A673 (cell line): ENCODE measurements at regions not wholly inside any gene's neighbourhood (a gene's known extent, or its start where the extent isn't known, plus 50 kb on each side); places are given as distances from the start of the nearest gene placed in this dataset.

Experiments used
- BruUV-seq: library from RNA; stranded (reverse); fragments of 400-500 nt; replicated peaks from 2 replicates; lab custom pipeline; 2021; lab: Mats Ljungman, UMichigan
- CTCF ChIA-PET: fragments of 300-600 bp; sonication (Branson Sonifier 250); formaldehyde crosslinking; loops from one replicate; lab custom pipeline; 2022; ENCODE audit warnings: antibody characterized with exemption; lab: Charles Lee
- POLR2A ChIA-PET: fragments of 300-600 bp; sonication (Branson Sonifier 250); formaldehyde crosslinking; loops from one replicate; lab custom pipeline; 2022; ENCODE audit warnings: antibody characterized with exemption; ENCODE audit not compliant: low non-redundant PET; lab: Charles Lee
- DNase-seq: peaks from one replicate; pipeline ENCODE4 v3.0.0-alpha.2; 2015; ENCODE audit warnings: low spot score
- H3K27ac ChIP-seq: fragments of 200-600 bp; sonication (generic); 2 replicates; pipeline ENCODE4 v1.5.1; 2016; ENCODE audit warnings: mixed run types, low read depth, mild to moderate bottlenecking, mixed read lengths, antibody characterized with exemption, low read length; ENCODE audit not compliant: poor library complexity, severe bottlenecking
- H3K27me3 ChIP-seq: fragments of 200-600 bp; sonication (generic); replicated peaks from 2 replicates; pipeline ENCODE4 v1.6.1; 2017; ENCODE audit warnings: mixed run types, low read depth, mild to moderate bottlenecking, mixed read lengths, antibody characterized with exemption, low read length; ENCODE audit not compliant: insufficient read depth, poor library complexity
- H3K36me3 ChIP-seq: fragments of 200-600 bp; sonication (generic); 2 replicates; pipeline ENCODE4 v1.6.1; 2016; ENCODE audit warnings: mixed run types, mild to moderate bottlenecking, mixed read lengths, antibody characterized with exemption, low read length; ENCODE audit not compliant: insufficient read depth, poor library complexity, severe bottlenecking
- H3K4me1 ChIP-seq: fragments of 200-600 bp; sonication (generic); 2 replicates; pipeline ENCODE4 v1.6.1; 2017; ENCODE audit warnings: mixed run types, mild to moderate bottlenecking, mixed read lengths, antibody characterized with exemption, low read length; ENCODE audit not compliant: insufficient read depth, poor library complexity, severe bottlenecking
- H3K4me3 ChIP-seq: fragments of 200-600 bp; sonication (generic); 2 replicates; pipeline ENCODE4 v1.5.1; 2016; ENCODE audit warnings: low read depth, mixed run types, mild to moderate bottlenecking, mixed read lengths, low read length; ENCODE audit not compliant: poor library complexity, severe bottlenecking
- H3K9me3 ChIP-seq: fragments of 200-600 bp; sonication (generic); 2 replicates; pipeline ENCODE4 v1.6.1; 2016; ENCODE audit warnings: mixed run types, low read depth, mild to moderate bottlenecking, mixed read lengths, antibody characterized with exemption, low read length; ENCODE audit not compliant: poor library complexity, severe bottlenecking
- EZH2 ChIP-seq: fragments of 200-600 bp; sonication (generic); IDR thresholded peaks from 2 replicates; pipeline ENCODE4 v1.6.1; 2017; ENCODE audit warnings: borderline replicate concordance, low read depth, mild to moderate bottlenecking, mixed read lengths, antibody characterized with exemption, low read length; ENCODE audit not compliant: poor library complexity, severe bottlenecking
- intact Hi-C: fragments of 100-400 bp; cut with micrococcal nuclease; formaldehyde crosslinking; loops from one replicate; pipeline ENCODE4 v1.10.0; 2022; ENCODE audit not compliant: unreplicated experiment
- TF ChIP-seq, protein P1 (sequence below): fragments of 300-800, 200-600 bp; sonication (generic); conservative IDR thresholded peaks from 2 replicates; pipeline ENCODE4 v1.5.1; 2017; ENCODE audit warnings: low read depth, mild to moderate bottlenecking, antibody characterized with exemption, low read length, moderate library complexity, mixed read lengths

DNA sequence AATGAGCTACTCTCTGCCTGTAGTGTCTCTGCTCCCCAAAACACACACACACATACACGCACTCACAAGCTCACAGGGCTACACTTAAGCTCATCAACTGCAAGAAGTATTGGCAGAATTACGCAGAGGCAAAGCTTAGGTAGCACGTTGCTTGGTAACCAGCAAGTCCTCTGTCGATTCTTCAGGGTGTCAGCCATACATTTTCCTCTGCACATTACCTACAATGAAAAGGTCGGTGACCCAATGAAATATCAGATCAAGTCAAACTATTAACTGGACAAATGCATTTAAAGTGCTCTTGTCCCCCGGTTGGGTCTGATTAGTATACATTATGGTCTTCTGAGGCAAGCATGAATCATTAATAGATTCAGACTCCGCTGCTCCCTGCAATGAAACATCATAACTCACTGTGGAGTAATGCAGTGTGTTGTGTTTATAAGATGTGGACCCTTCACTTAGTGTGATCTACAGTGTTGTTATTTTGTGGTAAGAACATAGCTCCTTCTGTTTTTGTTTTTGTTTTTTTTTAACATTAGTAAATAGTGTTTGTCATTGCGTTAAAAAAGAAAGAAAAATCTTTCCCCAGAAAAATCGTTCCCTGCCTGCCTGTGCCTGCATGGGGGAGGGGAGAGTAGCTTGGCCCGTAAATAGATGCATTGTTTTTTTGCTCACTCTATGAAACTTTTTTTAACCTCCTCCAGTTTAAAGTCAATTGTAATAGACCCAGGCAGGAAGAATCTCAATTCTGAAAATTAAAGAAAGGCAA is 325.5 kb downstream of the SFMBT2 start:
- no peak overlapping the region for H3K27ac ChIP-seq
- DNase-seq: no peak
- no peaks in the 10 kb centered on the region for H3K9me3 ChIP-seq
- peaks cover 81% of the 10 kb centered on the region for H3K27me3 ChIP-seq
- no peak overlapping the region for H3K4me3 ChIP-seq
- POLR2A ChIA-PET: no interaction called here
- CTCF ChIA-PET: no interaction called here
- no TSS peak for BruUV-seq
- TF ChIP-seq, protein P1, sequence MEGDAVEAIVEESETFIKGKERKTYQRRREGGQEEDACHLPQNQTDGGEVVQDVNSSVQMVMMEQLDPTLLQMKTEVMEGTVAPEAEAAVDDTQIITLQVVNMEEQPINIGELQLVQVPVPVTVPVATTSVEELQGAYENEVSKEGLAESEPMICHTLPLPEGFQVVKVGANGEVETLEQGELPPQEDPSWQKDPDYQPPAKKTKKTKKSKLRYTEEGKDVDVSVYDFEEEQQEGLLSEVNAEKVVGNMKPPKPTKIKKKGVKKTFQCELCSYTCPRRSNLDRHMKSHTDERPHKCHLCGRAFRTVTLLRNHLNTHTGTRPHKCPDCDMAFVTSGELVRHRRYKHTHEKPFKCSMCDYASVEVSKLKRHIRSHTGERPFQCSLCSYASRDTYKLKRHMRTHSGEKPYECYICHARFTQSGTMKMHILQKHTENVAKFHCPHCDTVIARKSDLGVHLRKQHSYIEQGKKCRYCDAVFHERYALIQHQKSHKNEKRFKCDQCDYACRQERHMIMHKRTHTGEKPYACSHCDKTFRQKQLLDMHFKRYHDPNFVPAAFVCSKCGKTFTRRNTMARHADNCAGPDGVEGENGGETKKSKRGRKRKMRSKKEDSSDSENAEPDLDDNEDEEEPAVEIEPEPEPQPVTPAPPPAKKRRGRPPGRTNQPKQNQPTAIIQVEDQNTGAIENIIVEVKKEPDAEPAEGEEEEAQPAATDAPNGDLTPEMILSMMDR: no peak
- TF ChIP-seq EZH2: no peak
- H3K4me1 ChIP-seq: no peaks in the 10 kb centered on the region
- intact Hi-C loops: no loop called here
- H3K36me3 ChIP-seq: no peaks in the 10 kb centered on the region

DNA sequence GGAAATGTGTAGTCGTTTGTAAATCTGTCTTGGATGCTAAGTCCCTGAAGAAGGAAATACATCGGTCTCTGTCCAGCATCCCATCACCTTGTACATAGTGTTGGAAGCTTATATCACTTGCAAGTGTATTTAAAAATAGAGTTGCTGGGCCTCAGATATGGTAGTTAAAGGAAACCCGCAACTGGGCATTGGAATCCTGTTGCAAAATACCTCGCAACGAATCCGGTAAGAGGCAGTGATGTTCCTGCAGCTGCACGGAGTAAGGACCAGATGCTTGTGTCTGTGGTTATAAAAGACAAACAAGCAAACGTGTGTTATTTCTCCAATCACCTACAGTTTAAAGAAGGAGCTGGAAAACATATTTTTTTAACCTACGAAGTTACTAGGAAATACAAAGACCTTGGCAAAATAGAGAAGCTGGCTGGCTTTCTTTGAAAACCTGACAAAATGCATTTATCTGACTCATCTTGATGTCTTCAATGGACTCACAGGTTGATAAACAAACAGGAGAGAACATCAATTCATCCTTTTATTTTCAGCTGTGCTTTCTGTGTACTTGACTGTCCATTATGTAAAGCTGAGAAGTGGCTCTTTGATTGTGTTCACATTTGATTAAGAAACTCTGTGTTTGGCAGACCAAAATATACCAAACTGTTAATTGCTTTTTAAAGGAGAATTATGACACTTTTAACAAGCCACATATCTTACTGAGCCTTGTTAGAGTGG is 326.4 kb downstream of the SFMBT2 start:
- intact Hi-C loops: no loop called here
- H3K27ac ChIP-seq: no peak overlapping the region
- no peaks in the 10 kb centered on the region for H3K9me3 ChIP-seq
- POLR2A ChIA-PET: no interaction called here
- no peaks in the 10 kb centered on the region for H3K36me3 ChIP-seq
- no peak overlapping the region for H3K4me3 ChIP-seq
- no peak for TF ChIP-seq EZH2
- TF ChIP-seq, protein P1: no peak
- H3K27me3 ChIP-seq: peaks cover 83% of the 10 kb centered on the region
- CTCF ChIA-PET: no interaction called here
- no peak for DNase-seq
- no TSS peak for BruUV-seq
- no peaks in the 10 kb centered on the region for H3K4me1 ChIP-seq

DNA sequence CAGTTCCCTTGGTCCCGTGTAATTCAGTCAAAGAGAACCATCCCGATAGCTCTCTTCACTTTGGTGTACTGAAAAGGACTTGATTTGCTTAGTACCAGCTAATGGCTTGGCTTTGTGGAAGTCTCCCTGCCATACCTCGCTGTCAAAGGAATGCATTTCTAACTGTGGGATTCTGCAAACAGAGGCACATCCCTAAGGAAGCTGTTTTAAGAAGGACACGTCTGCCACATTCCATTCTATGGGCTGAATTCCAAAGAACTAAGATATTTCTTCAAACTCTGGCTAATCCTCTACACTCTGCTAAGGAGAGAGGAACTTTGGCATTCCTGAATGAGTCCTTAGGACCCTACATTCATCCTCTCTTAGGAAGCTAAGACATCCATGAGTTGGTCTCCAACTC is 327.9 kb downstream of the SFMBT2 start:
- H3K36me3 ChIP-seq: no peaks in the 10 kb centered on the region
- H3K4me1 ChIP-seq: no peaks in the 10 kb centered on the region
- CTCF ChIA-PET: interaction anchor here (0.6 kb wide), 1 partner anchor 326 kb away, joined by 3 read pairs; no protein-coding TSS in a partner anchor
- TF ChIP-seq, protein P1: no peak
- no peak for TF ChIP-seq EZH2
- no peak overlapping the region for H3K4me3 ChIP-seq
- intact Hi-C loops: no loop called here
- no peak for DNase-seq
- H3K27me3 ChIP-seq: peaks cover 84% of the 10 kb centered on the region
- H3K27ac ChIP-seq: no peak overlapping the region
- no TSS peak for BruUV-seq
- POLR2A ChIA-PET: no interaction called here
- no peaks in the 10 kb centered on the region for H3K9me3 ChIP-seq
